NCI-H2029 (cell line): ENCODE measurements at regions not wholly inside any gene's neighbourhood (a gene's known extent, or its start where the extent isn't known, plus 50 kb on each side); places are given as distances from the start of the nearest gene placed in this dataset.

Source experiments
- DNase-seq: peaks from one replicate; lab custom pipeline; 2025; lab: John Stamatoyannopoulos, UW

DNA sequence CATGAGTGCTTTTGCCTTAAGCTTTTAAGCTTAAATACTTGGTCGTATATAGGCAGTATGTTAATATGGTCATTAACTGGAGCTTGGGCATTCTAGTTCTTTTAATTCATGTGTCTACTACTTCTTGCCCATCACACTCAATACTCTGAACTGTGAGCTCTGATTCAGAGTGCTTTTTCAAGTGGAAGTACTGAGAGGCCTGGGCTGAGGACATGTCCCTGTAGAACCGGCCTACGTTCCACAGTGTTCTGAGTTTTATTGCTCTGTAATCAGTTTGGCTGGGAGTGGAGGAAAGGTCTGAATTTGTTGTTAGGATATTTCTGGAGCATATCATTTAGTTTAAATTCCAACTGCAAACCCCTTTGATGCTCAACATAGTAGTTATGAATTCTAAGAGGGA, 1744.8 kb upstream of the MIR17HG start:
- DNase-seq, result no peak

DNA sequence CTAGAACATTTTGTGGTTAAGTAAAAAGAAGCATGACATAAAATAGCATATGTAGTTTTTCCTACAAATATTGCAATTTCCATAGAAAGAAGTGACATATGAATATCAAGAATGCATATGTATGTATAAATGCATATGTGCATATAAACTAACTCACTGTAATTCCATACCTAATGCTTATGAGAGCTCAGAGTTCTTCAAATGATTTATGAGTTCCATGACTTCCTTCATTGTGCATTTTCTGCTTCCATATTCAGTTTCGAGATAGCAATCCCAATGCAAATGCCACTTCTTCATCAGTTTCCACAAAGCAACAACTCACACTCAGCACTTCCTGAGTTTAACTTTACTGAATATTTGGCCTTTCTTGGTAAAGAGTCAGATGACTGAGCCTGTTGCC, 1744.3 kb upstream of the MIR17HG start:
- no peak for DNase-seq

DNA sequence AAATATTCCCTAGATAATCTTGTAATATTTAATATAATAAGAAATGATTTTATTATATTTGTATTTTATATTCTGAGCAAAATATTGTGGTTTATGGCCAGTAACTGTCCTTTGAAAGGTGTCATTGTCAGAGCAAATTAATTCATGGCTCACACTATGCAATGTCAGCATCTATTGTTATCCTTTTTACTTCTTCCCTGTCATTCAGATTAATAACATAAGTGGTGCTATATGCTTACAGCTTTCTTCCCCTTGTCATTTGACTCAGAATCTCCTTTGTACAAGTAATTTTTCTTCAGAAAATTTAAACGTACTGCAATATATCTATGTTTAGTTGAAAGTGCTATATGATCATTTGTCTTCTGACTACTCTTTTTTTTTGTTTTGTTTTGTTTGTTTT, 1738.2 kb upstream of the MIR17HG start:
- no peak for DNase-seq

DNA sequence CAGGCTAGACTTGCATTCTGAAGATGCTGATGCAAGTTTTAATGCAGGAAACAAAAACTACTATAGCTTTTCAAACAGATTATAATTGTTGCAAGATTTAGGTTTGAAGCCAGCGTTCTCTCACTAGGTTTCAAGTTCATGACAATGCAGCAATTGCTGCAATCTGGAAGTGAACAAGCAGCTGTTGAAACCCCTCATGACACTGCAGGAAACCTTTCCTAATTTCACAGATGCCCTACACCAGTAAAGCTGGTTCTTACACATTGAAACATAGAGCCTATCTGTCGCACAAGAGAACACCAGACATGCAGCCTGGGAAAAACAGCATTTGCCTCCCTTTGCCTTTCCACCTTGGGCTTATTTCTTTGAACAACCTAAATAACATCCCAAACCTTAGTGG, 1737.2 kb upstream of the MIR17HG start:
- no peak for DNase-seq

DNA sequence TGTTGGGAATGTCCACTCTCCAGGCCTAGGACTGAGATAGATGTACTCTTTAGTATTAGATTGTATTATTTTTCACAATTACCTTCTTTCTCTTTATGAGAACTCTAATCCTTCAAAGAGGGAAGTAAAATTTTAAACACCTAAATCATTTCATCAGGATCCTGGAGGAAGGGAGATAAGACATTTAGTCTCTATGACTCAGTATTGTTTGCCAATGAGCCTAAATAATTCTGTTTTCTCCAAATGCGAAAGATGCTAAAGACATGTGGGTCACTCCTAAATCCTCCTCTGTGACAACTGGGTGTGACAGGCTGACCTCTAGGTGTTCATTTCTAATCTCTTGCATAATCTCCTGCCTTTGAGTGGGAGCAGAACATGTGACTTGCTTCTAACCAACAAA, 1736.6 kb upstream of the MIR17HG start:
- no peak for DNase-seq

DNA sequence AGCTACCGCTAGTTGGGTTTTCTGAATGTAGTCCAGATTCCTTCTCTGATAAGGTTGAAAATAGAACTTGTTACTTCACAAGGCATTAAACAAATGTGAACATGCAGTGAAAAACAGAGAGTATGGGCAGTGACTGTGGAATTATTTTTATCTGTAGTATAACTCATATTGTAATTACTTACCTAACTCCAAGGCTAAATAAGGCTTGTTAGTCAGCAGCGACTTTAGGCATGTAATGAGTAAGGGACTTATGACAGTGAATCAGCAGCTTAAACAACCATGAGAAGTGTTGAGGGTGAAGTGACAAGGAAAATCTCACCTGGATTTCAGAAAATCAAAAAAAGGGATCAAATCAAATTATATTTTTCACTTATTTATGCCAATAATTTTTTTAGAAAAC, 1719.5 kb upstream of the MIR17HG start:
- DNase-seq, result no peak

DNA sequence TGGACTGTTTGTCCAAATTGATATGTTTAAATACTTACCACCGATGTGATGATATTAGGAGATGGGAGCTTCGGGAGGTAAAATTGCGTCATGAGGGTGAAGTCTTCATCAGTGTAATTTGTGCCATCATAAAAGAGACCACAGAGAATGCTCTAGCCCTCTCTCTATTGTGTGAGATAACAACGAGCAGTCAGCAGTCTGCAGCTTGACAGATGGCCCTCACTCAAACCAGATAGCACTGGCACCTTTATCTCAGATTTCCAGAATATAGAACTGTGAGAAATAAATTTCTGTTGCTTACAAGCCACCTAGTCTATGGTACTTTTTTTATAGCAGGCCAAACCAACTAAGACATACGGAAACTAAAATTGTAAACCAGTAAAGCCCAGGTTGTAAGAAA, 1718.9 kb upstream of the MIR17HG start:
- DNase-seq, result no peak

DNA sequence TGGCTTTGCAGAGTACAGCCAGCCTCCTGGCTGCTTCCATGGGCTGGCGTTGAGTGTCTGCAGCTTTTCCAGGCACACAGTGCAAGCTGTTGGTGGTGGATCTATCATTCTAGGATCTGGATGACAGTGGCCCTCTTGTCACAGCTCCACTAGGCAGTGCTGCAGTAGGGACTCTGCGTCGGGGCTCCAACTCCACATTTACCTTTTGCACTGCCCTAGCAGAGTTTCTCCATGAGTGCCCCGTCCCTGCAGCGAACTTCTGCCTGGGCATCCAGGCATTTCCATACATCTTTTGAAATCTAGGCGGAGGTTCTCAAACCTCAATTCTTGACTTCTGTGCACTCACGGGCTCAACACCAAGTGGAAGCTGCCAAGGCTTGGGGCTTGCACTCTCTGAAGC, 1697.3 kb upstream of the MIR17HG start:
- DNase-seq, result no peak

DNA sequence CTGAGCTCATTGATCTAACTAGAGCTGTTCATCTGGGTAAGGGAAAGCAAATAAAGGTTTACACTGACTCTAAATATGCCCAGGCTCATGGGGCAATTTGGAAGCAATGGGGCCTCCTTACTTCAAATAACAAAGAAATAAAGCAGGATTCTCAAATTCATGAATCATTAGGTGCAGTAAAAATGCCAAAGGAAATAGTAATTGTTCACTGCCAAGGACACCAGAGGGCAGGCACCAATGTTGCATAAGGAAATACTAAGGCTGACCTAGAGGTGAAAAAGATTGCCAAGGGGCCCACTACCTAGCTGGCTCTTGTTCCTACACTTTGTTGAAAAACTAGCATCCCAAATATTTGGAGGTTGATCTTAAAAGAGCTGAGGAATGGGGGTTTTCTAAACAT, 1686.7 kb upstream of the MIR17HG start:
- DNase-seq, result no peak

DNA sequence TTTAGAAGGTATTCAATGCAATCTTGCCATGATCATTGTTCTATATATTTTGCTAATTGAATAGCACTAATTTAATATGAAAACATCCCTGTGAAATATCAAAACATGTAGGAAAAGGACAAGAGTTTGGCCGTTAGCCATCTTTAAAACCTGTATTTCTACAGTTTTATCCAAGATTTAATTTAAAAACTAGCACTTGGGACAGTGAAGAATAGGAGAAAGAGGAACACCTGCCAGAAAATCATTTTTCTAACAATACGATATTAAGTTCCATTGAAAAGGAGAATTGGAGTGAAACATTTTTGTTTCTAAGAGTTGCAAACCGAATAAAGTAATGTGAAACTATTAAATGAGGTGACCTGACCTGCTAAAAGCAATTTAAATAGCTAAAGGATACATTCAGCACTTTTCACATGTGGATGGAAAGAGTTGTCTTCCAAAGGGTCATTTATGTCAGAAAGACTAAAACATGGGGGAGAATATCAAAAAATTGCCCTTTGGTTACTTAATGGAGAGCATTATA, 1673.6 kb upstream of the MIR17HG start:
- DNase-seq, result no peak

DNA sequence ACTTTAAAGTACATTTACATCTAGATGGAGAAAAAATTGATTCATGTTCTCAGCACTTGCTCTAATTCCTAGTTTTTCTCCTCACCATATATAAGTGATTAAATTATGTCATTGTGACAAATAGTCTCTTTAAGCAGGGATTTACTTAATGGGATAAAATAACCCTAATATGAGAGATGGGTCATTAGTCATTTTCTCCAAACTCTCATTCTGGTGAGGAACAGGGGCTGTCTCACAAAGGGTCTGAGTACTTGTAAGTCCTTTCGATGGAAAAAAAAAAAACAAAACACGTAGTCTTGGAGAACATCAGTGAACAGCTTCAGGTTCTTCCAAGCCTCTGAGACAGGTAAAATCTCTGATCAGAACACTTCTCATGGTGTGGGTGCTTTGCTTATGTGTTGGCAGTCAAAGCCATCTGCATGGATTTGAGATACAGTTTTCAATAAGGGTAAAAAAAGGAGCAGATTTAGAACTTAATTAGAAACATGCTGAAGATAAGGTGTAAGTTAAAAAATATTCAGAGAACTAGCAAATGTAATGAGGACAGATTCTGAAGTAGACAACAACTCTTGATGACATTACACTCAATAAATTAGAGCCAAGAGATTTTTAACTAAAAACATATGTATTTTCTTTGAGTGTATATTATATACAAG, 1668.9 kb upstream of the MIR17HG start:
- no peak for DNase-seq

DNA sequence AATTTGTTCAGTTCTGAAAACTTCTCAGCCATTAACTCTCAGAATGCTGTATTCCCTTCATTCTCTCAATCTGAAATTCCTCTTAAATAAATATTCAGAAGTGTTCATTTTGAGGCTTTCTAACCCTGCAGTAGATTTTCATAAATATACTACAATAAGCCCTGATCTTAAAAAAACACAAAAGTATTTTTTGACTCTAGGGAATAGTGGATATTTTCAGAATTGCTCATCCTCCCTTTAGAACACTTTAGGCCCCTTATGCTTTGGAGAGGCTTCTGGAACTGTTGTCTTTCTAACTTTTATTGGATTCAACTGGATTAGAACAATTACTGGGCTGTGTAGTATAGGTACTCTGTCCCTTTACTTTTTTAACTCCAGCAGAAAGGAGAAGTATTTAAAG, 1662.6 kb upstream of the MIR17HG start:
- DNase-seq, result no peak

DNA sequence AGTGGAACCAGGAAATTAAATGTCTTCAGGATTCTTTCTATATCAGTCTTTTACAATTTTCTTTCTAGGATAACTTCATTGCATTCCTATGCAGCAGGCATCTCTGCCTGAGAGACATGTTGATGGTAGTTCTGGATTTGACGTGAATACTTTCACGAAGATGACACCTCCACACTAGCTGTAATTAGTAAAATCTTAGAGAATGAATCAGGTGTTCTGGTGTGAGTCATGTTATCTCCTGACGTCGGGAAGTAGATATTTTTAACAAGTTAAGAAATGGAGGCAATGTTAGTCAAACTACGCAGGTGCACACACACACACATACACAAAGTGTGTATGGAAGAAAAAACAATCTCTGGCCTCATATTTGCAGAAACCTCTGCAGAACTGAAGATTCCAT, 1661.3 kb upstream of the MIR17HG start:
- DNase-seq, result no peak

DNA sequence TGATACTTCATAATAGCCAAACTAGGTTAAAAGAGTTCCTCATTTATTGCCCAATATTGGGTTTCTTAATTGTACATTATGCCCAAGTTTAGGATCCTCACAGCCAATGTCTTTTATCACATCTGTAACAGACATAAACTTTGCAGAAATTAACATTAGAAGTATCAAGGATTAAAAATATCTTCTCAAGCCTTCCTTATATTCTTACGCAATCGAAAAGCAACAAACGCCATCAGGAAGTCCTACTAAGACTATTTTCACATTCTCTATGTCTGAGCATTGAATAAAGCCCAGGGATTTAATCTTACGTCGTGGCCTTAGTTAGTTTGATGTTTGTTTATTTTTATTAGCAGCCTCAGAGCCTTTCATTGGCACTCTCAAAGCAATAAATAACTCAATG, 1660.4 kb upstream of the MIR17HG start:
- no peak for DNase-seq

DNA sequence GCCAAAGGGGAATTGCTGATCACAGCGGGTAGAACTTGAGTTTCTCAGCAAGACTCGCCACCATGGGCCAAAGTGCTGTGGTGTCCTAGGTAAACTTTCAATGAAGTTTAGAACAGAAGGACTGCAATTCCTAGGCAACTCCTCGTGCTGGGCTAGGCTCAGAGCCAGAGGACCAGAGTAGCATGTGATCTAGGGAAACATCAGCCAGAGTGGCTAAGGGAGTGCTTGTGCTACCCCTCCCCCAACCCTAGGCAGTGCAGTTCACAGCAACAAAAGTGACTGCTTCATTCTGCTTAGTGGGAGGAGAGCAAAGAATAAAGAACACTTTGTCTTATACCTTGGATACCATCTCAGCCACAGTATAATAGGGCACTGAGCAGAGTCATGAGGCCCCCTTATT, 1658.6 kb upstream of the MIR17HG start:
- DNase-seq, result no peak

DNA sequence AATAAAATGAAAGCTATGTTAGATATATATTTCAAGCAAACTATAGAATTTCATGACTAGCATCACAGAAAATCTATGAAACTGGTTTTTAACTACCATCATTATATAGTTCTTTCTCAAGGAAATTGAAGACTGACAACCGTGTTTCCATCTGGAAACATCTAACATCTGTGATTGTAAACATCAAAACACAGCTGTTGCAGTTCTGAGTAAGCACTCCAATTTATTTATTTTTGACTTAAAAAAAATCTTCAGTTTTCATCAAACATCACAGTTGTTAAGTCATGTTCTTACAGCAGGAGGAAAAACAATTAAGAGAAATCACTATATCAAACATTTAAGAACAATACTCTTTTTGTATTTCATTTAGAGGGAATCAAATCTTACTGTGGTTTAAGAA, 1653.0 kb upstream of the MIR17HG start:
- DNase-seq, result no peak

DNA sequence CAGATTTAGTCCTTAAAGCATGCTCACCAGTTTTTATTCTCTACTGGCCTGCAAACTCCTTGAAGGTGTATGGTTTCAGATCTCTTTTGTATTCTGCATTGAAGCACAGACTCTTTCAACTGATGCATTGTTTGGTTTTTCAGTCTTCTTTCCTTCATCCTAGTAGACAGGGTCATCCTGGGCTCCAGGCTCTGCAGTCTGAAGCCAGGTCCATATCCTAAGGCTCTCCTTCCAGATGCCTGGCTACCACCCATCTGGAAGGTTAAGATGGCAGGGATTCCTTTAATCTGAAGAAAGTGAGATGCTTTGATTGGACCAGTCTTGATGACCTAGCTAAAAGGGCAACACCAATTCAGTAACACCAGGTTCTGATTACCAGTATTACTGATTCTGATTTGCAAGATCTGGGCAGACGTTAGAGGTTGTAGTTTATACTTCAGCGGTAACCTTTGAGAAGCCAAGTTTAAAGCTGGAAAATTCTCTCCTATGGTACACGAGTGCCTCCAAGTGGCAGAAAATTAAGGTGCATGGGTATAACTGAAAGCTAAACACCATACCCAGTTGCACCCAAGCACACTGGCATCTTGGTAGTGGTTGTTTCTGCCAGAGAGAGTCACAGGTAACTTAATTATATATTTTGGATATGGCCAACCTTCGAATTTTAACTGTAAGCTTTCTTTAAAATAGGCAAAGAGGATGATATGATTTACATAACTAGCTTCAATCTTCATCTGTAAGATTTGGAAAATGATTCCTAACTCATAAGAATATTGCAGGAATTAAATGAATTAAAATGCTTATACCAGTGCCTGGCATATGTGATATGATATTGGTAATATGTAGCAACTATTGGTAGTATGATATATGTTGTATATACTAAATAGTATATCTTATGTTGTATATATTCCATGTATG, 1651.9 kb upstream of the MIR17HG start:
- DNase-seq, result no peak

DNA sequence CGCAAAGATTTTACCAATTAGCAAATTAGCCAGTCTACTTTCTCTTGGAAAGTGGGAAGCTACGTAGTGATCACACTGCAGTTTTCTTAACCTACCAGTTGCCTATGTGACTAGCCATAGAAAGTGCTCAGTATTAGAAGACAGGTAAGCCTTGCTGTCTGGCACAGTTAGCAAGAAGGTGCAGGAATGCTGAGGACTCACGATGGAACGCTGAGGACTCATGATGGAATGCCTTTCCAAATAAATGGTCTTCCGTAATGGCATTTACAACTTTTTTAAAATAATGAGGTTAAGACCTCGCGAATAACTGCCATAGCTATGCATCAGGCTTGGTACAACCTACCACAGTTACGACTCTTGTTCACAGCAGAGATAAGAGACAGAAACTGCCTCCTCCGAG, 1645.6 kb upstream of the MIR17HG start:
- DNase-seq, result no peak

DNA sequence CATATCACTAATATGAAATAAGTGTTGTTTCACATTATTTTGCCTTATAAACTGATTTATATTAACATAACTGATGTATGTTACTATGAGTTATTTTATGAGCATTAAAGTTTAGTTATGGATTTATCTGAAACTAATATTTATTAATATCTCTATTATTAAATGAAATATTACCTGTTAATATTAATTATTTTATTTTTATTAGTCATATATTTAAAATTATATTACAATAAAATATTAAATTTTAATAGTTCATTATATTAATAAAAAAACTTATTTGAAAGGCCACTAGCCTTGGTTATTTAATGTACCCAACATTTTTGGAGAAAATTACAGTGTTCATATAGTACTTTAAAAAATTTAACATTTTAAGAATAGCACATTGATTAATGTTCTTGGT, 1643.4 kb upstream of the MIR17HG start:
- DNase-seq, result no peak

DNA sequence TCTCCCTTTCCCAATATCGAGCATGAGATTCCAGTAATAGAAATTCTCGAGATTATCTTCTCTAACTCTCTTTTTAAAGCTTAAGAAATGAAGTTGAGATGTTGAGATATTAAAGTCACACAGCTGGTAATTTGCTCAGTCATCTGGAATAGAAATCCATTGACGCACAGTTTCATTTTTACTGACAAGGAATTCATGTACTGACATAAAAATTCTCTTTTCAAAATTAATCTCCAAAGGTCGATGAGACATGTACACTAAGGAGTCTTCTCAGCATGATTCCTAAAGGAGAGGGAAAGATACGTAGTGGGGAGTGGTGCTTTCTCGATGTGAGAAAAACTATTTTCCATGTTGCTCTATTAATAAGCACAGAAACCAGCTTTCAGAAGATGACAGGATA, 1639.5 kb upstream of the MIR17HG start:
- no peak for DNase-seq

DNA sequence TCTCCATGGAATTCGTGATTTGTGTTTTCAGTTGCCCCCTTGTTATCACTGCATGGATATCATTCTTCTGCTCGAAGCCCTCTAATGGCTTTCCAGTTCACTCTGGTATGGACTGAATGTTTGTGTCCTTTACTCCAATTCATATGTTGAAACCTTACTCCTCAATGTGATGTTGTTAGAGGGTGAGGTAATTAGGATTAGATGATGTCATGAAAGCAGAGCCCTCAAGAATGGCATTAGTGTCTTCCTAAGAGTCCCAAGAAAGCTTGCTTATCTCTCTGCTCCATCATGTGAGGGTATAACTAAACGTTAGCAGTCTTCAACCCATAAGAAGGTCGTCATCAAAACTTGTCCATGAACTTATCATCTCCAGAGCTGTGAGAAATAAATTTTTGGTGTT, 1626.3 kb upstream of the MIR17HG start:
- DNase-seq, result no peak

DNA sequence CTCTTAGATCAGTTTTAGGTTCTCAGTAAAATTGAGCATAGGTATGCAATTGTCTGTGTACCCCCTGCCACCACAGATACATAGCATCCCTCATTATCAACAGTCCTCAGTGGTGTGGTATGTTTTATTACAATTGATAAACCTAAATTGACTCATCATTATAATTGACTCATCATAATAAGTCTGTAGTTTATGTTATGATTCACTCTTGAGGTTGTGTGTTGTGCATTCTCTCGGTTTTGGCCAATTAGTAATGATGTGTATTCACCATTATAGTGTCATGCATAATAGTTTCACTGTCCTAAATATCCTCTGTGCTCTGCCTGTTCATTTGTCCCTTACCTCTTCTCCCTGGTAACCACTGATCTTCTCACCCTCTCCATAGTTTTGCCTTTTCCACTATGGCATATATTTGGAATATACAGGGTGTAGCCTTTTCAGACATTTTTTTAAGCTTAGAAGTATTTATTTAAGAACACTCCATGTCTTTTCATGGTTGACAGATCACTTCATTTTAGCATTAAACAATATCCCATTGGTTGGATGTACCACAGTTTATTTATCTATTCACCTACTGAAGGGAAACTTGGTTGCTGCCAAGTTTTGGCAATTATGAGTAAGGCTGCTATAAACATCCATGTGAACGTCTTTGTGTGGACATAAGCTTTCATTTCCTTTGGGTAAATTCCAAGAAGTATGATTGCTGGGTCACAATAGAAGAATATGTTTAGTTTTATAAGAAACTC, 1620.6 kb upstream of the MIR17HG start:
- no peak for DNase-seq

DNA sequence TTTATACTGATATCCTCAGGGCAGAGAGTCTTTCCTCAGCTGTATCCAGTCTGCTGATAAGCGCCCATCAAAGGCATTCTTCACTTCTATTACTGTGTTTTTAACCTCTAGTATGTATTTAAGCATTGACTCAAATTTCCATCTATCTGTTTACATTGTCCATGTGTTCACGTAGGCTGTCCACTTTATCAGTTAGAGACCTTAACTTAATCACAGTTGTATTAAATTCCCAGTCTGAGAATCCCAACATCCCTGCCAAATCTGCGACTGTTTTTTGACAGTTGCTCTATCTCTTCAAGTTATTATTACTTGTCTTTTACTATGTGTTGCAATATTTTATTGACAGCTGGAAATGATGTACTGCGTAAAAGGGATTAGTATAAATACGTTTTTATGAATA, 1613.7 kb upstream of the MIR17HG start:
- no peak for DNase-seq
